T-helper 1 cell treated with Interleukin-12 subunit alpha and Interleukin-12 subunit beta and Interleukin-4 antibody, amounts not matched to agents 30 μg/mL and 1 μg/mL, for 36 hours (primary cell): ENCODE measurements at regions not wholly inside any gene's neighbourhood (a gene's known extent, or its start where the extent isn't known, plus 50 kb on each side); places are given as distances from the start of the nearest gene placed in this dataset.

Experiments
- H3K27ac Mint-ChIP-seq: one replicate; pipeline ENCODE4 v1.8.0; 2021; ENCODE audit warnings: mild to moderate bottlenecking, mixed read lengths
- H3K27me3 Mint-ChIP-seq: one replicate; pipeline ENCODE4 v1.8.0; 2021; ENCODE audit warnings: low read depth, mixed read lengths
- H3K36me3 Mint-ChIP-seq: one replicate; pipeline ENCODE4 v1.8.0; 2021; ENCODE audit warnings: low read depth, mixed read lengths
- H3K4me1 Mint-ChIP-seq: one replicate; pipeline ENCODE4 v1.8.0; 2021; ENCODE audit warnings: low read depth, mixed read lengths
- H3K4me3 Mint-ChIP-seq: one replicate; pipeline ENCODE4 v1.8.0; 2021; ENCODE audit warnings: mild to moderate bottlenecking, moderate library complexity, mixed read lengths
- H3K9me3 Mint-ChIP-seq: one replicate; pipeline ENCODE4 v1.8.0; 2021; ENCODE audit warnings: mixed read lengths

GRCh38 chr18:28831476-28831875 lies 654.5 kb upstream of the CDH2 start:
- no peak overlapping the region for H3K27ac Mint-ChIP-seq
- H3K4me3 Mint-ChIP-seq: no peak overlapping the region
- no peaks in the 10 kb centered on the region for H3K36me3 Mint-ChIP-seq
- H3K27me3 Mint-ChIP-seq: no peaks in the 10 kb centered on the region
- no peaks in the 10 kb centered on the region for H3K4me1 Mint-ChIP-seq
- H3K9me3 Mint-ChIP-seq: no peaks in the 10 kb centered on the region

DNA sequence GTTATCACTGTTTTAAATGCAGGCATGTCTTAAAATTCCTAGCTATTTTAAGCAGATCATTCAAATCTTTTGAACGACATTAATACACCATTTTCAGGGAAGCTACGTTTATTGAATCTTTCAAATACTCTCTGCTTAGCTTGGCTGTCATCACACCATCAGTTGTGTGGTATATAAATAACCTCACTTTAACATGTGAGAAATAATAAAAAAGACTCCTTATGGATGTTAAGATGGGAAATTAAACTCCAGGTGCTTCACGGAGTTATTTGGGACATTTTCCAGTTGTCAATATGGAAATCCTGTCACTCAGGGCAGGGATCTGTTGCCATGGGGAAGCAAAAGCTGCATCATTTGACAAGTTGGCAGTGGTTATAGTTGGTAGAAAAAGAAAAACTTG lies 649.2 kb upstream of the CDH2 start:
- Mint-ChIP-seq H3K27me3 (no peaks in the 10 kb centered on the region), H3K9me3 (peaks cover 20% of the 10 kb centered on the region), H3K4me1 (no peaks in the 10 kb centered on the region), H3K36me3 (no peaks in the 10 kb centered on the region), H3K27ac (no peak overlapping the region), H3K4me3 (no peak overlapping the region)

GRCh38 chr18:28824183-28824574 lies 647.2 kb upstream of the CDH2 start:
- peaks cover 22% of the 10 kb centered on the region for H3K9me3 Mint-ChIP-seq
- no peak overlapping the region for H3K27ac Mint-ChIP-seq
- H3K4me1 Mint-ChIP-seq: no peaks in the 10 kb centered on the region
- no peaks in the 10 kb centered on the region for H3K36me3 Mint-ChIP-seq
- no peaks in the 10 kb centered on the region for H3K27me3 Mint-ChIP-seq
- no peak overlapping the region for H3K4me3 Mint-ChIP-seq

GRCh38 chr18:28823506-28824182 lies 646.7 kb upstream of the CDH2 start:
- peaks cover 22% of the 10 kb centered on the region for H3K9me3 Mint-ChIP-seq
- H3K27ac Mint-ChIP-seq: no peak overlapping the region
- no peaks in the 10 kb centered on the region for H3K4me1 Mint-ChIP-seq
- no peaks in the 10 kb centered on the region for H3K27me3 Mint-ChIP-seq
- no peaks in the 10 kb centered on the region for H3K36me3 Mint-ChIP-seq
- no peak overlapping the region for H3K4me3 Mint-ChIP-seq

DNA sequence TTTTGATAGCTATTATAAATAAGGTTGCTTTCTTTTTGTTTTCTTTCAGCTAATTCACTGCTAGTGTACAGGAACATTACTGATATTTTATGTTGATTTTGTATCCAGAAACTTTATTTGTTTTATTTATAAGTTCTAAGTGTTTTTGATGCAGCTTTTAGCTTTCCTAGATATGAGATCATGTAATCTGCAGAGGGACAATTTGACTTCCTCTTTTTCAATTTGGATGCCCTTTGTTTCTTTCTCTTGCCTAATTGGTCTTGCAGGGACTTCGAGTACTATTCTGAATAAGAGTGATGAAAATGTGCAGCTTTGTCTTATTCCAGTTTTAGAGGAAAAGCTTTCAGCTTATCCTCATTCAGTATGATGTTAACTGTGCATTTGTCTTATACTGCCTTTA lies 643.4 kb upstream of the CDH2 start:
- Mint-ChIP-seq H3K4me3 (no peak overlapping the region), H3K9me3 (peaks cover 22% of the 10 kb centered on the region), H3K27ac (no peak overlapping the region), H3K27me3 (no peaks in the 10 kb centered on the region), H3K4me1 (no peaks in the 10 kb centered on the region), H3K36me3 (no peaks in the 10 kb centered on the region)

- H3K36me3 Mint-ChIP-seq: no peaks in the 10 kb centered on the region
- no peaks in the 10 kb centered on the region for H3K4me1 Mint-ChIP-seq
- no peak overlapping the region for H3K4me3 Mint-ChIP-seq
- no peaks in the 10 kb centered on the region for H3K27me3 Mint-ChIP-seq
- H3K27ac Mint-ChIP-seq: no peak overlapping the region
- peaks cover 3% of the 10 kb centered on the region for H3K9me3 Mint-ChIP-seq
These were observed 639.2 kb upstream of the CDH2 start for GRCh38 chr18:28816155-28816554.

DNA sequence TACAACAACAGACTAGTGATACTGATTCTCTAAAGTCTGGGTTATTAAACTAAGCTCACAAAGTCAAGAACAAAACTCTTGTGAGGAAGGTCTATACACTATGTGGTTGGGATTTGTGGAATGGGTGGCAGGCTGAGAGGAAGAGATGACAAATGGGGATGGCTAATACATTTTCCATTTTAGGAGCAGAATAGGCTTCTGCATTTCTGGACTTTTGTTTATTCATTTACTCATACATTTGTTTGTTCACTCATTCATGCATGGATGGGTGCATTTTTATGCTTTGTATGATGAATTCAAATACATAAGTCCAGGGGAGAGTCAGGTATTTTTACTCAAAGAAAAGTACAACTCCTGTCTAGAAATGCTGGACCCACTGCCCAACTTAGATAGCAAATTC lies 637.4 kb upstream of the CDH2 start:
- Mint-ChIP-seq H3K4me1 (no peaks in the 10 kb centered on the region), H3K36me3 (no peaks in the 10 kb centered on the region), H3K27ac (no peak overlapping the region), H3K27me3 (no peaks in the 10 kb centered on the region), H3K9me3 (peaks cover 2% of the 10 kb centered on the region), H3K4me3 (no peak overlapping the region)

- Mint-ChIP-seq H3K36me3 (no peaks in the 10 kb centered on the region), H3K4me1 (no peaks in the 10 kb centered on the region), H3K27me3 (no peaks in the 10 kb centered on the region), H3K27ac (no peak overlapping the region), H3K9me3 (peaks cover 15% of the 10 kb centered on the region), H3K4me3 (no peak overlapping the region)
These were observed 631.4 kb upstream of the CDH2 start for GRCh38 chr18:28808373-28808772.

DNA sequence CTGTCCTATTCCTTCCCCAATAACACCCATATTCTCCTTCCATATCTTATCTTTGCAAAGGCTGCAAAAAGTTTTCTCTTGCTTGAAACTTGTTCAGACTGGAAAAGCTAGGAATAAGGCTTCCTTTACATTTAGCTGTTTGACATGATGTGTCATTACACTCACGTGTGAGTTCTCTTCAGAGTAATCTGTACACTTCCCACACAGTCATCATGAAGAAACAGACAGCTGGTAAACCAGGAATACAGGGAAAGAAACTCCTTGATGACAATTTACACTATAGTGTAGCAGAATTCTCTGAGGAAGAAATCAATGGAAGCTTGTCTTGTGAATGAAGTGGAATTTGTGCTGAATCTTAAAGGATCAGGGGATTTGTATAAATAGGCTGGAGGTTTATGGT lies 628.6 kb upstream of the CDH2 start:
- Mint-ChIP-seq H3K4me3 (no peak overlapping the region), H3K4me1 (no peaks in the 10 kb centered on the region), H3K27ac (no peak overlapping the region), H3K27me3 (no peaks in the 10 kb centered on the region), H3K9me3 (peaks cover 15% of the 10 kb centered on the region), H3K36me3 (no peaks in the 10 kb centered on the region)

DNA sequence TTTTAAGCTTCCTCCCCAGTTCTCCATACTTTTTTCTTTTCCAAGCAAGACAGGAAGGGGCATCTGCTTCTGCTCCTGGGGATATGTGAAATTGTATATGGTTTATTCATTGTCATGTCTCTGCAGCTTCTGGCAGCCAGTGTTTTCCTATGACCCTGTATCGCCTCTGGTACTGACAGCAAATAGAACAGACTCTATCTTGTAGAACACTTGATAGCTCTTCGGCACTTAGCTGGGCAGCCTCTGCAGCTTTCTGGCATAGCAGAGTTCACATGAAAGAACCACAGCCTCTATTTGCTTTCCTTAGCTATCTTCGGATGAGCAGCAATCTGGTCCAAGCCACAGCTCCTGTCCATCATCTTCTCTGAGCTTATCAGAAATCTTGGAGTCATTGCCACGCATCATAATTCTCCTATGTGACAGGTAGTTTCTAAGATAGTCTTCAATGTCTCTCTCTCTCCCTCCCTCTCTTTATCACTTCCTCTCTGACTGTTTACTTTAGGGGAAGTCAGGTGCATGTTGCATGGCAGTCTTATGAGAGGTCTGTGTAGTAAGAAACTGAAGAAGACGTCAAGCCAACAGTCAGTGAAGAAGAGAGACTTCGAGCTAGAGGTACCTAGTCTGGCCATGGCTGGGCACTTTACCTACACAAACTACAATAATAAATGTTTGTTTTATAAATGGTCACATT lies 627.7 kb upstream of the CDH2 start:
- H3K4me1 Mint-ChIP-seq: no peaks in the 10 kb centered on the region
- H3K9me3 Mint-ChIP-seq: peaks cover 15% of the 10 kb centered on the region
- H3K27me3 Mint-ChIP-seq: no peaks in the 10 kb centered on the region
- no peak overlapping the region for H3K27ac Mint-ChIP-seq
- H3K36me3 Mint-ChIP-seq: no peaks in the 10 kb centered on the region
- no peak overlapping the region for H3K4me3 Mint-ChIP-seq

GRCh38 chr18:28802546-28802945 lies 625.6 kb upstream of the CDH2 start:
- H3K36me3 Mint-ChIP-seq: no peaks in the 10 kb centered on the region
- peaks cover 4% of the 10 kb centered on the region for H3K27me3 Mint-ChIP-seq
- no peak overlapping the region for H3K27ac Mint-ChIP-seq
- no peaks in the 10 kb centered on the region for H3K4me1 Mint-ChIP-seq
- peaks cover 5% of the 10 kb centered on the region for H3K9me3 Mint-ChIP-seq
- no peak overlapping the region for H3K4me3 Mint-ChIP-seq

- Mint-ChIP-seq H3K27ac (no peak overlapping the region), H3K4me3 (no peak overlapping the region), H3K9me3 (peaks cover 5% of the 10 kb centered on the region), H3K27me3 (peaks cover 4% of the 10 kb centered on the region), H3K36me3 (no peaks in the 10 kb centered on the region), H3K4me1 (no peaks in the 10 kb centered on the region)
These were observed 624.9 kb upstream of the CDH2 start for GRCh38 chr18:28801876-28802275.

DNA sequence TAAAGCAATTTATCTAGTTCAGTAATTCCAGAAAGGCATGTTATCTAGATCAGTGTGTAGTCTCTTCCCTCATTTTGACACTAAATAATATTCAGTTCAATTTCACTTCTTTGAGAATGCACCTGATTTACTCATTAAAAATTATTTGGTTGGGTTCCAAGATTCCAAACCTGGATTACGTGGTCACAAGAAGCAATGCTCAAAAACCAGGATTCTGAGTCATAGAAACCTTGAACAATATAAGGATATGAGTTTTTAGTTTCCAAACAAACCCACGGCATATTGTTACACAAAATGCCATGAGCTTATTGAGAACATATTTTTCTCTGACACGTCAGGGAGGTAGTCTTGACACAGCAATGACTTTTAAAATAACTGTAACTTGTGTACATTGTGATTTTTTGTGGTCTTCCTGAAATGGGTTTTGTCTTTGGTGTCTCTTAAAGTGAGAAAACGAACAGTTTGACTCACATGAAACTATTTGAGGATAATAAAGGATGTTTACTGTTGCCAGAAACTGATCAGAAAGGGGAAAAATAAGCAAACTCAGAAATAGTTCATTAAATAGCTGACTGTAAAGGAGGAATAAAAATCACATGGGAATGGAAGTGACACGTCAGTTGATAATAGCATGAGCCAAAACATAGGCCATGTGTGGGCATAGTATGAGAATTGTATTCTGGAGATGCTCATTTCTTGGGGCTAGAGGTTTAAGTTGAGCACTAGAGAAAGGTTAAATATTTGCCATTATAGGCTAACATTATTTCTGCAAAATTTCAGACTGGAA lies 617.7 kb upstream of the CDH2 start:
- Mint-ChIP-seq H3K9me3 (no peaks in the 10 kb centered on the region), H3K36me3 (no peaks in the 10 kb centered on the region), H3K4me3 (no peak overlapping the region), H3K4me1 (peaks cover 8% of the 10 kb centered on the region), H3K27ac (no peak overlapping the region), H3K27me3 (peaks cover 4% of the 10 kb centered on the region)

DNA sequence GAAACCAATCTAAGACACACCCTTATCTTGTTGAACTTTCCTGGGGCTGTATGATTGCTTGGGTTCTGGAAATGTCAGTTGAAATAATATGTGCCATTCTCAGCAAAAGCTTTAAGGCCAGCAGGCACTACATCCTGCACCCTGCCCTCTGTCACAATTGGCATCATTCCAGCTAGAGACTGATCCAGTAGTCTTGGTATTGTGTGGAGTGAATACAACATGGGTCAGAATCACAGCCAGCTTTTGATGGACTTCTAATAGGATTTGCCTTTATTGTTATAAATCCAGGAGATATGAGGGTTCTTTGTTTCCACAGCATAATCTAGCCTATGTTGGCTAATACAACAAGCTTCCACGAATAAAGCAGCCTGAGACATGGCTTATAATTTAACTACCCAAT lies 617.0 kb upstream of the CDH2 start:
- Mint-ChIP-seq H3K27me3 (peaks cover 4% of the 10 kb centered on the region), H3K4me1 (peaks cover 8% of the 10 kb centered on the region), H3K4me3 (no peak overlapping the region), H3K27ac (no peak overlapping the region), H3K36me3 (no peaks in the 10 kb centered on the region), H3K9me3 (no peaks in the 10 kb centered on the region)
